Embryonic facial prominence (tissue), 1 donor: ENCODE measurements at regions not wholly inside any gene's neighbourhood (a gene's known extent, or its start where the extent isn't known, plus 50 kb on each side); places are given as distances from the start of the nearest gene placed in this dataset.

ENCODE experiments used
- DNase-seq: peaks from one replicate; pipeline ENCODE4 v3.0.0-alpha.2; 2016; ENCODE audit errors: extremely low spot score

- DNase-seq: no peak
These were observed 73.5 kb downstream of the GLI2 start for GRCh38 chr2:120809151-120809550.

GRCh38 chr2:120809609-120810440 lies 74.2 kb downstream of the GLI2 start:
- no peak for DNase-seq

- DNase-seq: no peak
These were observed 75.0 kb downstream of the GLI2 start for GRCh38 chr2:120810639-120811038.

GRCh38 chr2:120812866-120813265 lies 77.2 kb downstream of the GLI2 start:
- no peak for DNase-seq

GRCh38 chr2:120814352-120814751 lies 78.7 kb downstream of the GLI2 start:
- no peak for DNase-seq

- no peak for DNase-seq
These were observed 79.6 kb downstream of the GLI2 start for GRCh38 chr2:120815292-120815691.

- DNase-seq: no peak
These were observed 81.7 kb downstream of the GLI2 start for GRCh38 chr2:120817136-120817955.

GRCh38 chr2:120817956-120818325 lies 82.3 kb downstream of the GLI2 start:
- no peak for DNase-seq

GRCh38 chr2:120818441-120818920 lies 82.8 kb downstream of the GLI2 start:
- no peak for DNase-seq

- DNase-seq: no peak
These were observed 84.1 kb downstream of the GLI2 start for GRCh38 chr2:120819720-120820210.

- peak; percentile 85 for DNase-seq
These were observed 84.7 kb downstream of the GLI2 start for GRCh38 chr2:120820263-120820952.

GRCh38 chr2:120820953-120821279 lies 85.2 kb downstream of the GLI2 start:
- peak; percentile 59 for DNase-seq

GRCh38 chr2:120821446-120822160 lies 85.9 kb downstream of the GLI2 start:
- no peak for DNase-seq

- no peak for DNase-seq
These were observed 87.3 kb downstream of the GLI2 start for GRCh38 chr2:120822933-120823332.

GRCh38 chr2:120823551-120823950 lies 87.9 kb downstream of the GLI2 start:
- no peak for DNase-seq

- no peak for DNase-seq
These were observed 88.6 kb downstream of the GLI2 start for GRCh38 chr2:120824246-120824645.

- DNase-seq: no peak
These were observed 89.9 kb downstream of the GLI2 start for GRCh38 chr2:120825370-120826259.

GRCh38 chr2:120826260-120826648 lies 90.6 kb downstream of the GLI2 start:
- no peak for DNase-seq

GRCh38 chr2:120826716-120827410 lies 91.2 kb downstream of the GLI2 start:
- no peak for DNase-seq

GRCh38 chr2:120828066-120828465 lies 92.4 kb downstream of the GLI2 start:
- no peak for DNase-seq
